H9 (cell line): ENCODE measurements at regions not wholly inside any gene's neighbourhood (a gene's known extent, or its start where the extent isn't known, plus 50 kb on each side); places are given as distances from the start of the nearest gene placed in this dataset.

Experiments used
- DNase-seq: peaks from one replicate; pipeline ENCODE4 v3.0.0-alpha.2; 2017
- H2AFZ ChIP-seq: one replicate; pipeline ENCODE4 v1.6.1; 2013; ENCODE audit warnings: mild to moderate bottlenecking, low read length, control low read depth, moderate library complexity
- H2AK5ac ChIP-seq: 2 replicates; pipeline ENCODE4 v1.6.1; 2013; ENCODE audit warnings: low read length, control low read depth, mixed read lengths; ENCODE audit not compliant: insufficient read length
- H2BK120ac ChIP-seq: one replicate; pipeline ENCODE4 v1.6.1; 2013; ENCODE audit warnings: low read depth, mild to moderate bottlenecking, low read length, control low read depth, inconsistent platforms; ENCODE audit not compliant: poor library complexity, severe bottlenecking
- H2BK12ac ChIP-seq: 2 replicates; pipeline ENCODE4 v1.6.1; 2013; ENCODE audit warnings: low read length, control low read depth, mixed read lengths, low read depth; ENCODE audit not compliant: insufficient read length
- H2BK15ac ChIP-seq: 2 replicates; pipeline ENCODE4 v1.6.1; 2013; ENCODE audit warnings: low read depth, low read length, control low read depth
- H2BK20ac ChIP-seq: one replicate; pipeline ENCODE4 v1.6.1; 2013; ENCODE audit warnings: low read depth, mild to moderate bottlenecking, low read length, control low read depth, inconsistent platforms; ENCODE audit not compliant: poor library complexity, severe bottlenecking
- H2BK5ac ChIP-seq: 2 replicates; pipeline ENCODE4 v1.6.1; 2013; ENCODE audit warnings: low read length, control low read depth, mixed read lengths; ENCODE audit not compliant: insufficient read length
- H3K14ac ChIP-seq: 2 replicates; pipeline ENCODE4 v1.6.1; 2013; ENCODE audit warnings: low read length, control low read depth; ENCODE audit not compliant: insufficient read depth
- H3K18ac ChIP-seq: 2 replicates; pipeline ENCODE4 v1.6.1; 2013; ENCODE audit warnings: low read depth, mild to moderate bottlenecking, mixed read lengths, low read length, control low read depth; ENCODE audit not compliant: insufficient read length
- H3K23ac ChIP-seq: 2 replicates; pipeline ENCODE4 v1.6.1; 2013; ENCODE audit warnings: low read length, control low read depth, mixed read lengths, low read depth; ENCODE audit not compliant: insufficient read length
- H3K23me2 ChIP-seq: 2 replicates; pipeline ENCODE4 v1.6.1; 2013; ENCODE audit warnings: low read depth, mild to moderate bottlenecking, mixed read lengths, low read length, control low read depth; ENCODE audit not compliant: insufficient read length, poor library complexity, severe bottlenecking
- H3K27ac ChIP-seq: 2 replicates; pipeline ENCODE4 v1.5.1; 2013; ENCODE audit warnings: low read length, control low read depth, mixed read lengths, low read depth; ENCODE audit not compliant: insufficient read length
- H3K27me3 ChIP-seq: 2 replicates; pipeline ENCODE4 v1.6.1; 2013; ENCODE audit warnings: low read length, control low read depth, inconsistent platforms; ENCODE audit not compliant: insufficient read depth
- H3K4ac ChIP-seq: 2 replicates; pipeline ENCODE4 v1.6.1; 2013; ENCODE audit warnings: low read depth, mild to moderate bottlenecking, control low read depth, inconsistent platforms, low read length, moderate library complexity
- H3K4me1 ChIP-seq: 2 replicates; pipeline ENCODE4 v1.6.1; 2013; ENCODE audit warnings: low read length, control low read depth, inconsistent platforms; ENCODE audit not compliant: insufficient read depth
- H3K4me2 ChIP-seq: 2 replicates; pipeline ENCODE4 v1.6.1; 2013; ENCODE audit warnings: low read length, control low read depth, mixed read lengths; ENCODE audit not compliant: insufficient read length, insufficient read depth
- H3K56ac ChIP-seq: 2 replicates; pipeline ENCODE4 v1.6.1; 2013; ENCODE audit warnings: low read depth, mild to moderate bottlenecking, mixed read lengths, low read length, control low read depth; ENCODE audit not compliant: insufficient read length
- H3K79me1 ChIP-seq: 2 replicates; pipeline ENCODE4 v1.6.1; 2013; ENCODE audit warnings: low read depth, mild to moderate bottlenecking, moderate library complexity, low read length, control low read depth, inconsistent platforms; ENCODE audit not compliant: insufficient read depth, poor library complexity, severe bottlenecking
- H3K79me2 ChIP-seq: 2 replicates; pipeline ENCODE4 v1.6.1; 2013; ENCODE audit warnings: low read length, control low read depth, inconsistent platforms; ENCODE audit not compliant: insufficient read depth
- H3K9ac ChIP-seq: 2 replicates; pipeline ENCODE4 v1.6.1; 2013; ENCODE audit warnings: low read length, control low read depth, mixed read lengths; ENCODE audit not compliant: insufficient read length; ENCODE audit errors: extremely low read depth
- H3K9me3 ChIP-seq: one replicate; pipeline ENCODE4 v1.6.1; 2013; ENCODE audit warnings: low read depth, low read length, inconsistent platforms; ENCODE audit not compliant: control insufficient read depth
- H3T11ph ChIP-seq: one replicate; pipeline ENCODE4 v1.6.1; 2013; ENCODE audit warnings: mild to moderate bottlenecking, low read length, control low read depth, inconsistent platforms
- H4K20me1 ChIP-seq: one replicate; pipeline ENCODE4 v1.6.1; 2013; ENCODE audit not compliant: control insufficient read depth, insufficient read length, insufficient read depth
- H4K5ac ChIP-seq: 2 replicates; pipeline ENCODE4 v1.6.1; 2013; ENCODE audit warnings: low read depth, mild to moderate bottlenecking, mixed read lengths, low read length, control low read depth; ENCODE audit not compliant: insufficient read length
- H4K8ac ChIP-seq: replicated peaks from 2 replicates; pipeline ENCODE4 v1.6.1; 2013; ENCODE audit warnings: low read length, control low read depth, mixed read lengths, low read depth; ENCODE audit not compliant: insufficient read length
- H4K91ac ChIP-seq: 2 replicates; pipeline ENCODE4 v1.6.1; 2013; ENCODE audit warnings: low read depth, mild to moderate bottlenecking, moderate library complexity, mixed read lengths, low read length, control low read depth; ENCODE audit not compliant: insufficient read length
- H3K27ac Mint-ChIP-seq, 3 experiments: 2 replicates in 2 of 3; 3 replicates in 1 of 3; pipeline ENCODE4 v1.8.0; 2020 to 2021; ENCODE audit warnings: mixed read lengths in 3 of 3, mild to moderate bottlenecking in 1 of 3, moderate library complexity in 1 of 3
- H3K27me3 Mint-ChIP-seq: 2 replicates; pipeline ENCODE4 v1.8.0; 2021; ENCODE audit warnings: low read depth, mild to moderate bottlenecking, moderate library complexity, mixed read lengths
- H3K36me3 Mint-ChIP-seq, 3 experiments: 2 replicates in 2 of 3; 3 replicates in 1 of 3; pipeline ENCODE4 v1.8.0; 2020 to 2021; ENCODE audit warnings: low read depth in 3 of 3, mixed read lengths in 3 of 3; ENCODE audit not compliant: insufficient read depth in 1 of 3
- H3K4me1 Mint-ChIP-seq, 2 experiments: 2 replicates each; pipeline ENCODE4 v1.8.0; 2020; ENCODE audit warnings: mixed read lengths in 2 of 2
- H3K4me3 Mint-ChIP-seq, 2 experiments: 2 replicates in 1 of 2; 3 replicates in 1 of 2; pipeline ENCODE4 v1.8.0; 2020 to 2021; ENCODE audit warnings: mild to moderate bottlenecking in 2 of 2, mixed read lengths in 2 of 2, moderate library complexity in 1 of 2
- H3K9me3 Mint-ChIP-seq, 2 experiments: 2 replicates in 1 of 2; 3 replicates in 1 of 2; pipeline ENCODE4 v1.8.0; 2020; ENCODE audit warnings: mild to moderate bottlenecking in 2 of 2, mixed read lengths in 2 of 2, moderate library complexity in 1 of 2
- TF ChIP-seq, protein P1 (sequence below): fragments of 200-600 bp; sonication (generic); conservative IDR thresholded peaks from 3 replicates; pipeline ENCODE4 v1.8.0; 2021; ENCODE audit warnings: antibody characterized with exemption, mild to moderate bottlenecking

DNA sequence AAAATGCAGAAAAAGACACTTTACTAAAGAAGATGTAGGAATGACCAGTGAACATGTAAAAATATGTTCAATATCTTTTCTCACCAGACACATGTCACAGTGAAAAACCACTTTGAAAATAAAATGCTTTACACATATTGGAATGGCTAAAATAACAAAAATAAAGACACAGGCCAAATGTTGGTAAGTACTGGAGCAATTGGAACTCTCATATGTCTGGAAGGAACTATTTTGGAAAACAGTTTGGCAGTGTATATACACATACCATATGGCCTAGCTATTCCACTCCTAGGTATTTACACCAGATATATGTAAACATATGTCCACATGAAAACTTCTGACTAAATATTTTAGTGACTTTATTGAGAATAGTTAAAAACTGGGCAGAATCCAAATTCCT lies 927.2 kb downstream of the BRINP3 start:
- Mint-ChIP-seq H3K4me3 (no peak overlapping the region), H3K27ac (no peak overlapping the region), H3K27me3 (no peaks in the 10 kb centered on the region), H3K4me1 (no peaks in the 10 kb centered on the region), H3K9me3 (no peaks in the 10 kb centered on the region), H3K36me3 (no peaks in the 10 kb centered on the region)
- DNase-seq: no peak
- Histone ChIP-seq H2BK12ac (no peak overlapping the region), H2BK120ac (no peak overlapping the region), H4K8ac (no peak overlapping the region), H3K23me2 (no peaks in the 10 kb centered on the region), H3K27ac (no peak overlapping the region), H2BK20ac (no peak overlapping the region), H3K9ac (no peak overlapping the region), H3K79me2 (no peaks in the 10 kb centered on the region), H2AK5ac (no peak overlapping the region), H3K18ac (no peak overlapping the region), H3K4me2 (no peak overlapping the region), H3K14ac (no peak overlapping the region), H4K20me1 (no peaks in the 10 kb centered on the region), H2AFZ (no peak overlapping the region), H3K27me3 (no peaks in the 10 kb centered on the region), H3K4me1 (no peaks in the 10 kb centered on the region), H3K79me1 (no peaks in the 10 kb centered on the region), H2BK5ac (no peak overlapping the region), H3K9me3 (no peaks in the 10 kb centered on the region), H2BK15ac (no peak overlapping the region), H3K4ac (no peak overlapping the region), H3K23ac (no peak overlapping the region), H4K5ac (no peak overlapping the region), H3K56ac (no peak overlapping the region), H4K91ac (no peak overlapping the region), H3T11ph (no peak overlapping the region)
- TF ChIP-seq, protein P1, sequence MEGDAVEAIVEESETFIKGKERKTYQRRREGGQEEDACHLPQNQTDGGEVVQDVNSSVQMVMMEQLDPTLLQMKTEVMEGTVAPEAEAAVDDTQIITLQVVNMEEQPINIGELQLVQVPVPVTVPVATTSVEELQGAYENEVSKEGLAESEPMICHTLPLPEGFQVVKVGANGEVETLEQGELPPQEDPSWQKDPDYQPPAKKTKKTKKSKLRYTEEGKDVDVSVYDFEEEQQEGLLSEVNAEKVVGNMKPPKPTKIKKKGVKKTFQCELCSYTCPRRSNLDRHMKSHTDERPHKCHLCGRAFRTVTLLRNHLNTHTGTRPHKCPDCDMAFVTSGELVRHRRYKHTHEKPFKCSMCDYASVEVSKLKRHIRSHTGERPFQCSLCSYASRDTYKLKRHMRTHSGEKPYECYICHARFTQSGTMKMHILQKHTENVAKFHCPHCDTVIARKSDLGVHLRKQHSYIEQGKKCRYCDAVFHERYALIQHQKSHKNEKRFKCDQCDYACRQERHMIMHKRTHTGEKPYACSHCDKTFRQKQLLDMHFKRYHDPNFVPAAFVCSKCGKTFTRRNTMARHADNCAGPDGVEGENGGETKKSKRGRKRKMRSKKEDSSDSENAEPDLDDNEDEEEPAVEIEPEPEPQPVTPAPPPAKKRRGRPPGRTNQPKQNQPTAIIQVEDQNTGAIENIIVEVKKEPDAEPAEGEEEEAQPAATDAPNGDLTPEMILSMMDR: no peak
